Ishikawa (cell line): ENCODE measurements at regions not wholly inside any gene's neighbourhood (a gene's known extent, or its start where the extent isn't known, plus 50 kb on each side); places are given as distances from the start of the nearest gene placed in this dataset.

Experiments
- CEBPB ChIP-seq: IDR thresholded peaks from 2 replicates; pipeline ENCODE4 v1.6.1; 2012
- CREB1 ChIP-seq: IDR thresholded peaks from 2 replicates; pipeline ENCODE4 v1.6.1; 2012; ENCODE audit warnings: low read depth
- EGR1 ChIP-seq: IDR thresholded peaks from 2 replicates; pipeline ENCODE4 v1.6.1; 2012
- EP300 ChIP-seq: IDR thresholded peaks from 2 replicates; pipeline ENCODE4 v1.6.1; 2012; ENCODE audit warnings: borderline replicate concordance
- FOXM1 ChIP-seq: IDR thresholded peaks from 2 replicates; pipeline ENCODE4 v1.6.1; 2012; ENCODE audit warnings: low read depth, borderline replicate concordance
- NFIC ChIP-seq: IDR thresholded peaks from 2 replicates; pipeline ENCODE4 v1.6.1; 2012
- RAD21 ChIP-seq: IDR thresholded peaks from 2 replicates; pipeline ENCODE4 v1.6.1; 2012; ENCODE audit warnings: low read depth
- TAF1 ChIP-seq: IDR thresholded peaks from 2 replicates; pipeline ENCODE4 v1.6.1; 2012; ENCODE audit warnings: low read depth, mild to moderate bottlenecking
- TCF12 ChIP-seq: IDR thresholded peaks from 2 replicates; pipeline ENCODE4 v1.6.1; 2012; ENCODE audit warnings: low read depth
- TEAD4 ChIP-seq: IDR thresholded peaks from 2 replicates; pipeline ENCODE4 v1.6.1; 2012
- YY1 ChIP-seq: IDR thresholded peaks from 2 replicates; pipeline ENCODE4 v1.6.1; 2012; ENCODE audit warnings: low read depth
- ZBTB7A ChIP-seq: IDR thresholded peaks from 2 replicates; pipeline ENCODE4 v1.6.1; 2012; ENCODE audit warnings: low read depth
- TF ChIP-seq, protein P1 (sequence below): IDR thresholded peaks from 2 replicates; pipeline ENCODE4 v1.6.1; 2012; ENCODE audit warnings: low read depth, mild to moderate bottlenecking
- TF ChIP-seq, protein P2 (sequence below): IDR thresholded peaks from 2 replicates; pipeline ENCODE4 v1.6.1; 2012
- TF ChIP-seq, protein P3 (sequence below): IDR thresholded peaks from 2 replicates; pipeline ENCODE4 v1.6.1; 2012

DNA sequence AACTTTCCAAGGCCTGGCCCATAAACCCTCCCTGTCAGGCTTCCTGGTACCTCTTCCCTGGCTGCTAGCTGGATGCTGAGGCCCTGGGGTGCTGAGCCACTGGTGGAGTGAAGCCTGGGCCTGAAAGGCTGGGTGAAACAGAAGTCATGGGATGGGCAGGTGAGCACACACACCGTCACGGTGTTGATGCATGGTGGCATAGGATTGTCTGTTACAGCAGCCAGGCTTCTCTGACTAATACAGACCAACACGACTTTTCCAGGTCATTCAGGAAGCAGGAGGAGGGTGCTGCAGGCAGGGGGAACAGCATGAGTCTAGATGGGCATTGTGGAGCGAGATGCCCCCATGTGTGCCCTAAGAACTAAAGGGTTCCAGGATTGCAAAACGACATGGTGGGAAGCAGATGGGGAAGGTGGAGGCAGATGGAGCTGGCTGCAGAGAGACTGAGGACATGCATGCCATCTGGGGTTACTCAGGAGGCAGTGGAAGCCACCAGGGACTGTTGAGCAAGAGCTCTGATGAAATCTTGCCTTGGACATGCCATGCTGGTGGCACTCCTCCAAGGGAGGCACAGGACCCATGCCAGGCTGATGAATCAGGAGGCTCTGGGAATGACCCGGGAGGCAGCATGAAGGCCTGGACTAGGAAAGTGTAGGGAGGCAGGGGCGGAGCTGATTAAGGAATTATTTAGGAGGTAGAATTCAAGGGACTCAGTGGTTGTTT, 480.9 kb downstream of the TSN start:
- peak; percentile 86 for TF ChIP-seq TCF12
- no peak for TF ChIP-seq CREB1
- TF ChIP-seq, protein P1, sequence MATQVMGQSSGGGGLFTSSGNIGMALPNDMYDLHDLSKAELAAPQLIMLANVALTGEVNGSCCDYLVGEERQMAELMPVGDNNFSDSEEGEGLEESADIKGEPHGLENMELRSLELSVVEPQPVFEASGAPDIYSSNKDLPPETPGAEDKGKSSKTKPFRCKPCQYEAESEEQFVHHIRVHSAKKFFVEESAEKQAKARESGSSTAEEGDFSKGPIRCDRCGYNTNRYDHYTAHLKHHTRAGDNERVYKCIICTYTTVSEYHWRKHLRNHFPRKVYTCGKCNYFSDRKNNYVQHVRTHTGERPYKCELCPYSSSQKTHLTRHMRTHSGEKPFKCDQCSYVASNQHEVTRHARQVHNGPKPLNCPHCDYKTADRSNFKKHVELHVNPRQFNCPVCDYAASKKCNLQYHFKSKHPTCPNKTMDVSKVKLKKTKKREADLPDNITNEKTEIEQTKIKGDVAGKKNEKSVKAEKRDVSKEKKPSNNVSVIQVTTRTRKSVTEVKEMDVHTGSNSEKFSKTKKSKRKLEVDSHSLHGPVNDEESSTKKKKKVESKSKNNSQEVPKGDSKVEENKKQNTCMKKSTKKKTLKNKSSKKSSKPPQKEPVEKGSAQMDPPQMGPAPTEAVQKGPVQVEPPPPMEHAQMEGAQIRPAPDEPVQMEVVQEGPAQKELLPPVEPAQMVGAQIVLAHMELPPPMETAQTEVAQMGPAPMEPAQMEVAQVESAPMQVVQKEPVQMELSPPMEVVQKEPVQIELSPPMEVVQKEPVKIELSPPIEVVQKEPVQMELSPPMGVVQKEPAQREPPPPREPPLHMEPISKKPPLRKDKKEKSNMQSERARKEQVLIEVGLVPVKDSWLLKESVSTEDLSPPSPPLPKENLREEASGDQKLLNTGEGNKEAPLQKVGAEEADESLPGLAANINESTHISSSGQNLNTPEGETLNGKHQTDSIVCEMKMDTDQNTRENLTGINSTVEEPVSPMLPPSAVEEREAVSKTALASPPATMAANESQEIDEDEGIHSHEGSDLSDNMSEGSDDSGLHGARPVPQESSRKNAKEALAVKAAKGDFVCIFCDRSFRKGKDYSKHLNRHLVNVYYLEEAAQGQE: no peak
- peak; percentile 78 for TF ChIP-seq TEAD4
- peak; percentile 12; the same call in 1 of the 2 replicates for TF ChIP-seq RAD21
- TF ChIP-seq CEBPB: peak; percentile 99
- TF ChIP-seq, protein P2, sequence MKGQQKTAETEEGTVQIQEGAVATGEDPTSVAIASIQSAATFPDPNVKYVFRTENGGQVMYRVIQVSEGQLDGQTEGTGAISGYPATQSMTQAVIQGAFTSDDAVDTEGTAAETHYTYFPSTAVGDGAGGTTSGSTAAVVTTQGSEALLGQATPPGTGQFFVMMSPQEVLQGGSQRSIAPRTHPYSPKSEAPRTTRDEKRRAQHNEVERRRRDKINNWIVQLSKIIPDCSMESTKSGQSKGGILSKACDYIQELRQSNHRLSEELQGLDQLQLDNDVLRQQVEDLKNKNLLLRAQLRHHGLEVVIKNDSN: peak; percentile 43; the same call in 1 of the 2 replicates
- TF ChIP-seq EP300: peak; percentile 78; the same call in 1 of the 2 replicates
- TF ChIP-seq, protein P3, sequence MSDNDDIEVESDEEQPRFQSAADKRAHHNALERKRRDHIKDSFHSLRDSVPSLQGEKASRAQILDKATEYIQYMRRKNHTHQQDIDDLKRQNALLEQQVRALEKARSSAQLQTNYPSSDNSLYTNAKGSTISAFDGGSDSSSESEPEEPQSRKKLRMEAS: peak; percentile 76
- TF ChIP-seq ZBTB7A: no peak
- TF ChIP-seq EGR1: no peak
- no peak for TF ChIP-seq TAF1
- 0 out of 2 replicates have a peak, but pooled peaks have one; percentile 15 for TF ChIP-seq FOXM1
- no peak for TF ChIP-seq YY1
- peak; percentile 85 for TF ChIP-seq NFIC

DNA sequence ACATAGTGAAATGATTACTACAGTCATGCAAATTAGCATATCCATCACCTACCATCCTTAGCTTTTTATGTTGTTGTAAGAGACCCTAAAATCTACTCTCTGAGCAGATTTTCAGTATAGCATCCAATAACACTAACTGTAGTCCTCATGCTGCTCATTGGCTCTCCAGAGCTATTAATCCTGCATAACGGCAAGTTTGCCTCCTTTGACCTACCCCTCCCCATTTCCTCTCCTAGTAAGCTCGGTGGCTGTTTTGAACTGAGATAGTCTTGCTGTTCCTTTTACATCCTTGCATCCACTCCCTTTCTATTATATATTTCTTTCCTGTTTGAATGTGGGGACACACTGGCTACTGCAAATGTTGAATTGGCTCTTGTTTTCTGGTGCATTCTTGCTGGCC, 481.5 kb downstream of the TSN start:
- TF ChIP-seq EP300 (no peak), TEAD4 (no peak), ZBTB7A (no peak), YY1 (no peak), EGR1 (no peak), RAD21 (no peak), FOXM1 (no peak), TCF12 (no peak), NFIC (no peak)
- TF ChIP-seq, protein P2: no peak
- TF ChIP-seq, protein P1: no peak

DNA sequence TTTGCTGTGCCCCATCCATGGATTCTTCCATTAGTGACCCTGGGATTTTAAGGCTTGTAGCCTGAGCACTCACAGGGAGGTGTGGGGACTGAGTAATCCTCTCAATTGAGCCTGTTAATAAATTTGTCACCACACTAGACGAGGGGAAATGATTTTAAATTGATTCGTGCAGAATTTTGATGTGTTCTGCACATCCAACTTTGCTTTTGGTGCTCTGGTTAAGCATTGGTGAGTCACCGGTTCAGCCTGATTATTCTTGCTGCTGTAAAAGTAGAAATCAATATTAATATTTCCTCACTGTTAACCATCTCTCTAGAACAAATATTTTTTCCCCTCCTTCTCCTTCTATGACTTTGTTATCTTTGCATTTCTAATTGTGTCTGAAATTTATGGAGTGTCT, 482.0 kb downstream of the TSN start:
- no peak for TF ChIP-seq FOXM1
- no peak for TF ChIP-seq EP300
- TF ChIP-seq TEAD4: no peak
- TF ChIP-seq EGR1: no peak
- TF ChIP-seq, protein P1: no peak
- TF ChIP-seq YY1: no peak
- no peak for TF ChIP-seq CEBPB
- TF ChIP-seq, protein P3: no peak
- no peak for TF ChIP-seq CREB1
- TF ChIP-seq, protein P2: no peak

DNA sequence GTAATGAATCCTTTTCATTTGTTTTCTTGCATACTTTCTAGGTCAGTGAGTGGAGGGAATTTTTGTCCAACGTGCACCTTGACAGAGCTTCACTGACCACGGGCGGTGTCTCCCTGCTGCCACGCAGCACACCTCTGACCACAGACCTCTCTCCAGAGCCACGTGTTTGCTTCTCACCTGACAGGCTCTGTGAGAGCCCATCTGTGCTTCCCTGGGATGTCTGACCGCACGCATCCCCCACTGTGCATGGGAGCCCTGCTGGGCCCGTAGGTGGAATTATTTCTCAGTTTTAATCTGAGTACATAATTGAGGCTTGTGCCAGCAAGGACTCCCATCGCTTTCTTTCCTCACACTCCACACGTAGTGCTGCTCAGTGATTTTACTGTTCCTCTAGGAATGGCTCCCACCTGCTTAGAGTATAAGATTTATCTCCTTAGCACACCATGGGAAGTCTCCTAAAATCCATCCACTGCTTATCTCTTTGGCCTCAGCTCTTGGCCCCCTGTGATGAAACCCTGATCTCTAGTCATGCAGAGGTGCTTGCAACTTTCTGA, 482.6 kb downstream of the TSN start:
- TF ChIP-seq NFIC (peak; percentile 78), ZBTB7A (no peak), EGR1 (no peak), TAF1 (no peak), TEAD4 (peak; percentile 47), CREB1 (no peak), EP300 (peak; percentile 88), TCF12 (peak; percentile 93), RAD21 (no peak; the same call in 1 of the 2 replicates), YY1 (no peak), FOXM1 (peak; percentile 45; the same call in 1 of the 2 replicates)
- TF ChIP-seq, protein P2: peak; percentile 72
- TF ChIP-seq, protein P3: peak; percentile 92
